B cell (primary cell): ENCODE measurements at regions not wholly inside any gene's neighbourhood (a gene's known extent, or its start where the extent isn't known, plus 50 kb on each side); places are given as distances from the start of the nearest gene placed in this dataset.

Source experiments
- CTCF ChIP-seq: fragments of 200-600 bp; IDR thresholded peaks from one replicate; pipeline ENCODE4 v1.8.0; 2022; ENCODE audit warnings: antibody characterized with exemption, mild to moderate bottlenecking
- EZH2 ChIP-seq: IDR thresholded peaks from 2 replicates; pipeline ENCODE4 v1.6.1; 2012; ENCODE audit warnings: borderline replicate concordance, low read depth, mild to moderate bottlenecking, moderate library complexity, low read length; ENCODE audit not compliant: insufficient read depth, poor library complexity, severe bottlenecking

GRCh38 chr22:44428941-44429830 lies 68.8 kb downstream of the RTL6 start:
- TF ChIP-seq EZH2 = no peak
- no peak for TF ChIP-seq CTCF
